Heart right ventricle (tissue), 16 donors: ENCODE measurements at regions not wholly inside any gene's neighbourhood (a gene's known extent, or its start where the extent isn't known, plus 50 kb on each side); places are given as distances from the start of the nearest gene placed in this dataset.

Experiments
- ATAC-seq, 8 donors: fragments of 200-7000 bp; cut with Tn5 transposase; one replicate each; pipeline ENCODE4 v1.9.1; 2020; ENCODE audit warnings: mild to moderate bottlenecking in 8 of 8, moderate library complexity in 8 of 8, moderate number of reproducible peaks in 1 of 8
- DNase-seq, 2 donors: peaks; one replicate each; pipeline ENCODE4 v3.0.0-alpha.2; 2020
- H3K27ac ChIP-seq, 10 donors: fragments of 200-600 bp; sonication (generic) in 2 of 10; one replicate each; pipeline versions ENCODE4 v1.5.0 to v1.8.0; 2020 to 2022; ENCODE audit warnings: mild to moderate bottlenecking in 3 of 10
- H3K27me3 ChIP-seq, 7 donors: fragments of 200-600 bp; one replicate each; pipeline ENCODE4 v1.8.0; 2021 to 2022; ENCODE audit warnings: mild to moderate bottlenecking in 2 of 7
- H3K36me3 ChIP-seq, 9 donors: fragments of 200-600 bp; sonication (generic) in 1 of 9; one replicate each; pipeline versions ENCODE4 v1.5.0 to v1.8.0; 2020 to 2022; ENCODE audit warnings: mild to moderate bottlenecking in 2 of 9
- H3K4me1 ChIP-seq, 9 donors: fragments of 200-600 bp; sonication (generic) in 1 of 9; one replicate each; pipeline versions ENCODE4 v1.5.0 to v1.8.0; 2020 to 2022; ENCODE audit warnings: mild to moderate bottlenecking in 4 of 9
- H3K4me3 ChIP-seq, 10 donors: fragments of 200-600 bp; sonication (generic) in 2 of 10; one replicate each; pipeline versions ENCODE4 v1.5.0 to v1.8.0; 2020 to 2022; ENCODE audit warnings: mild to moderate bottlenecking in 7 of 10, moderate library complexity in 2 of 10
- H3K9me3 ChIP-seq, 11 donors: fragments of 200-600 bp in 10 of 11; sonication (generic) in 2 of 11; one replicate each; pipeline versions ENCODE4 v1.5.0 to v1.8.0; 2013 to 2022; ENCODE audit warnings: mild to moderate bottlenecking in 2 of 11, control low read depth in 1 of 11, moderate library complexity in 1 of 11
- WGBS, 2 donors: extraction: QIAGEN DNeasy Blood & Tissue Kit; methylation state at CpG; one replicate each; pipeline ENCODE4 v1.1.7; 2013; ENCODE audit warnings: inconsistent platforms in 1 of 2; 5-methylcytosine and 5-hydroxymethylcytosine counted together
- intact Hi-C, 10 donors: fragments of 100-400 bp; cut with DNase I; formaldehyde crosslinking; loops; one replicate each; pipeline versions ENCODE4 v1.11.1 to v1.14.2; 2022
- TF ChIP-seq, protein P1 (sequence below), 9 donors: fragments of 200-600 bp; sonication (generic) in 2 of 9; IDR thresholded peaks; one replicate each; pipeline versions ENCODE4 v1.5.0 to v1.8.0; 2021 to 2022; ENCODE audit warnings: antibody characterized with exemption in 9 of 9, mild to moderate bottlenecking in 5 of 9, moderate library complexity in 1 of 9
- donor health status: Arrhythmogenic right ventricular cardiomyopathy.
- donor health status: ischemic (EF 13 %, LVEDD 7.1; RV severe dilation, severe dysfunction).
- donor health status: healthy with polysubstance abuse.
- donor health status: DM: no; HTN: yes; CAD: no.
- donor health status: DM: no; HTN: no; CAD: no.
- donor health status: ischemic (EF 25% LVEDD 6.9; RV normal size, moderate dysfunction).
- donor health status: ischemic (EF 25% LVEDD 5.7; RV mildly dilated, moderate dysfunction).
- donor health status: healthy.
- donor health status: DM: yes; HTN: yes; CAD: no.
- donor health status: Ischemic cardiomyopathy.
- donor health status: ischemic (EF 35%, LVEDD 5.7; RV mildly dilated, moderate dysfunction).
- donor health status: nonischemic (EF 11% LVEDD 7.7; RV severe dilation, severe dysfunction).
- donor health status: DM: yes; HTN: yes; CAD: no.
- donor health status: PGD.
- donor health status: ischemic (EF 29% LVEDD 5.4; RV normal size, mild dysfunction).
- donor health status: nonischemic (EF 23%, LVEDD 6.1; RV moderate dilation, normal function).

DNA sequence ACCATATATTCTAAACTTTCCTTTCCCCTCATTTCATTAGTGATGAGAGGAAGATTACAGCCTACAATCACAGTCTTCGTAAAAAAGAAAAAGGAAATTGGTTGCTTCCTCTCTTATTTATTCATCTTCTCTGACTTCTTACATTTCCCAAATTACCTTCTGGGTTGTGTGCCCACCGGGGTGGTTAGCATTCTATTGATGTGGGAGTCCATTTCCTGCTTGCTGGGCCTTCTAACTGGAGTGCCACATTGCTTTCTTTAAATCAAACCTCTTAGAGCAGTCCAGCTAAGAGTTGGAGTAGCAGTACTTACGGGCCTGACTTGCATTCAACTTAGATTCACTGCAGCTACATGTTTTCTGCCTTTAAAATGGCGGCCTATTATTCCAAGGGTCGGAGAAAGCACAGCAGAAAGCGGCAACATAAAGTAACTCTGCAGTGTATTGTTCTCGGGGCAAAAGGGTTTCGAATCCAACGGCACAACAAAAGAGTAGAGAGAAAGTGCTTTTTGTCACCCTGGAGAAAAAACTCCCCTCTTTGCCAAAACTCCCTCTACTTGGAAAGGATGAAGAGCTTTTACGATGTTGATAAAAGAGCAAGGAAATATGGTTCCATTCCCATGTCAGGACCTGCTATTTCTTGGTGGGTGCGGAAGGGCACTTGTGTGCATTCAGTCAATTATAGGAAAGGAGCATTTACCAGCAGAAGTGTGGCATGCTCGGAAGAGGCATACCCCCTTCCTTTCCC is 110.6 kb upstream of the DLX2 start:
- 79 to 81% methylated on average over 12 of the region's 12 CpGs for WGBS, 2 donors
- ATAC-seq (no peak), DNase-seq (no peak)
- H3K9me3 ChIP-seq = no peaks in the 10 kb centered on the region
- peaks cover 0 to 16% (median 0%) of the 10 kb centered on the region in 9 donors for H3K4me1 ChIP-seq
- no peaks in the 10 kb centered on the region for H3K36me3 ChIP-seq
- H3K27me3 ChIP-seq = no peaks in the 10 kb centered on the region
- H3K27ac ChIP-seq = no peak overlapping the region
- TF ChIP-seq, protein P1, sequence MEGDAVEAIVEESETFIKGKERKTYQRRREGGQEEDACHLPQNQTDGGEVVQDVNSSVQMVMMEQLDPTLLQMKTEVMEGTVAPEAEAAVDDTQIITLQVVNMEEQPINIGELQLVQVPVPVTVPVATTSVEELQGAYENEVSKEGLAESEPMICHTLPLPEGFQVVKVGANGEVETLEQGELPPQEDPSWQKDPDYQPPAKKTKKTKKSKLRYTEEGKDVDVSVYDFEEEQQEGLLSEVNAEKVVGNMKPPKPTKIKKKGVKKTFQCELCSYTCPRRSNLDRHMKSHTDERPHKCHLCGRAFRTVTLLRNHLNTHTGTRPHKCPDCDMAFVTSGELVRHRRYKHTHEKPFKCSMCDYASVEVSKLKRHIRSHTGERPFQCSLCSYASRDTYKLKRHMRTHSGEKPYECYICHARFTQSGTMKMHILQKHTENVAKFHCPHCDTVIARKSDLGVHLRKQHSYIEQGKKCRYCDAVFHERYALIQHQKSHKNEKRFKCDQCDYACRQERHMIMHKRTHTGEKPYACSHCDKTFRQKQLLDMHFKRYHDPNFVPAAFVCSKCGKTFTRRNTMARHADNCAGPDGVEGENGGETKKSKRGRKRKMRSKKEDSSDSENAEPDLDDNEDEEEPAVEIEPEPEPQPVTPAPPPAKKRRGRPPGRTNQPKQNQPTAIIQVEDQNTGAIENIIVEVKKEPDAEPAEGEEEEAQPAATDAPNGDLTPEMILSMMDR (IDR thresholded peaks at IDR 0.05) = no peak
- H3K4me3 ChIP-seq = no peak overlapping the region
- intact Hi-C loops = no loop called here

DNA sequence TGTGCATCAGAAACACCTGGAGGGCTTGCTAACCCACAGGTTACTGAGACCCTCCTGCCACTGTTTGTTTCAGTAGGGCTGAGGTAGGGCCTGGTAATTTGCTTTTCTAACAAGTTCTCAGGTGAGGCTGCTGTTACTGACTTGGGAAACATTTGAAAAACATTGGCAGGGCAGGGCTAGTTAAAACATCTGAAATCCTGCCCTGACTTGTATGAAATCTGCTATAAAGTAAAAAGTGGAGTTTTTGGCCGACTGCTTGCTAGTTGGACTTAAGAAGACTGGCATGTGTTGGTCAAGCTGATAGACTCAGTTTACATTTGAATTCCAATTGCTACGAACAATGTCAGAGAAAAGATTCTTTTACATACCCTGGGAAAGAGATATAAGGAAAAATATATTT is 111.6 kb upstream of the DLX2 start:
- DNase-seq (no peak), ATAC-seq (no peak)
- no peak overlapping the region for H3K27ac ChIP-seq
- no peaks in the 10 kb centered on the region for H3K27me3 ChIP-seq
- intact Hi-C loops = no loop called here
- H3K4me3 ChIP-seq = no peak overlapping the region
- TF ChIP-seq, protein P1 (IDR thresholded peaks at IDR 0.05) = no peak
- H3K36me3 ChIP-seq = no peaks in the 10 kb centered on the region
- WGBS, 2 donors = 95% methylated on average over 2 of the region's 2 CpGs
- no peaks in the 10 kb centered on the region for H3K9me3 ChIP-seq
- peaks cover 0 to 6% (median 0%) of the 10 kb centered on the region in 9 donors for H3K4me1 ChIP-seq

DNA sequence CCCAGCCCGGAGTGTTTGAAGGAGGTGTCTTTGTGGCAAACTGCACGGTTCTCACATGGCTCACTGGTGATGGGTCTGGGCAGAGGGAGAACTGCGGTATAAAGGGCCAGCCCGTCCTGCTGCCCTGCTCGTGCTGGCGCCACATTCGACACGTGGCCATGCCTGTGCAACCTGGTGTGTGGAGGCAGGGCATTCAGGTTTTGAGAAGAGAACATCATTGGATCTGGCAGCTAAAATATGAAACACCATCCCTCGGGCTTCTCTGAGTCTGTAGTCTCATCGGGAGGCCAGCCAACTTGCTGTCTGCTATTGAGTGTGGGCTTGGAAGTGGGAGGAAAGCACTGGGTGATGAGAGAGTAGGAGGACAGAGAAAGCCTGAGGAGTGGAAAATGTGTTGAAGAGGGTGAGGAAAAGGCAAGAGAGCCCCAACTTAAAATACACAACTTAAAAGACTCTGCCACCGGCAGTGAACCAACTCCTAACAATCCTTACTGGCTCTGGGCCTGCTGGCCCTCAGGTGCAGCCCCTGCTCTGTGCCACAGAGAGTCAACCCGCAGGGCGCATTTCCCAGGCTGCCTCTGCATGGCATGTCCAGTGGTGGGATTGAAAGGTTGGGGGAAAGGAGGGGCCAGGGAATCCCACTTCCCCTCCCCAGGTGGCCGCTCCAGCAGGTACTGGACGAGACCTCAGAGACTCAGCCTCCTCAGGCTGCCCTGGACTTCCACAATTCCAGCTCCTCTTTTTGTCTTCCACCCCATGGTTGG is 112.7 kb upstream of the DLX2 start:
- no peak for ATAC-seq
- Histone ChIP-seq H3K36me3 (no peaks in the 10 kb centered on the region), H3K4me1 (peaks cover 0 to 7% (median 0%) of the 10 kb centered on the region in 9 donors), H3K4me3 (no peak overlapping the region), H3K27me3 (no peaks in the 10 kb centered on the region), H3K9me3 (no peaks in the 10 kb centered on the region), H3K27ac (no peak overlapping the region)
- DNase-seq = no peak
- TF ChIP-seq, protein P1 (IDR thresholded peaks at IDR 0.05) = no peak
- 66 to 78% methylated on average over 15 of the region's 15 CpGs for WGBS, 2 donors
- intact Hi-C loops = loop anchor here in 1 of 10 donors (5.0 kb wide), 1 partner anchor 33 kb away; no protein-coding TSS in a partner anchor

DNA sequence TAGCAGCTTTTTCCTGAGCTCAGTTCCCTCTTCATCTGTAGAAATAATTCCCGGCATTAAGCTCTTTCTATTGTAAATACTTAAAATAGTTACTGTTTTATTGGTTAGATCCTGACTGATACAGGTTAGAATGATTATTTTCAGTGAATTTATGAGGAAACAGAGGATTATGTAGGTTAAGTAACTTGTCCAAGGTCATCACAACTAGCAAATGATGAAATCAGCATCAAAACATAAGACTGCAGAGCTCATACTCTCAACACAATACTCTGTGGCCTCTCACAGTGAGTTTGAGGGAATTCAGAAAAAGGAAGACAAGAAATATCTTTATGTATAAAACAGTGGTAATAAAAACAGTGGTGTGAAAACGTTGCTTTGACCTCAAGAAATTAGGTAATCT is 113.2 kb upstream of the DLX2 start:
- whole genome bisulfite sequencing, 2 donors = 74 to 79% methylated on average over 2 of the region's 2 CpGs
- DNase-seq (no peak), ATAC-seq (no peak)

More for the DNA sequence above, 113.2 kb upstream of the DLX2 start:
- Histone ChIP-seq H3K27me3 (no peaks in the 10 kb centered on the region), H3K4me1 (peaks cover 0 to 11% (median 0%) of the 10 kb centered on the region in 9 donors), H3K27ac (no peak overlapping the region), H3K4me3 (no peak overlapping the region), H3K9me3 (no peaks in the 10 kb centered on the region), H3K36me3 (no peaks in the 10 kb centered on the region)
- intact Hi-C loops = loop anchor here in 1 of 10 donors (5.0 kb wide), 1 partner anchor 34 kb away; no protein-coding TSS in a partner anchor
- TF ChIP-seq, protein P1 (IDR thresholded peaks at IDR 0.05) = no peak
